CD14-positive monocyte (primary cell): ENCODE measurements at regions not wholly inside any gene's neighbourhood (a gene's known extent, or its start where the extent isn't known, plus 50 kb on each side); places are given as distances from the start of the nearest gene placed in this dataset.

Experiments used
- DNase-seq, 3 donors: peaks; one replicate each; pipeline ENCODE4 v3.0.0-alpha.2; 2011 to 2022
- H2AFZ ChIP-seq: 2 replicates; pipeline ENCODE4 v1.6.0; 2012; ENCODE audit warnings: mild to moderate bottlenecking, low read depth, low read length, inconsistent platforms; ENCODE audit not compliant: insufficient read depth, poor library complexity, severe bottlenecking
- H3K27ac ChIP-seq, 2 donors: 1 replicate in 1 of 2; 2 replicates in 1 of 2; pipeline ENCODE4 v1.5.1; 2012 to 2013; ENCODE audit warnings: low read length in 2 of 2, control low read depth in 1 of 2, inconsistent platforms in 1 of 2, low read depth in 1 of 2, mild to moderate bottlenecking in 1 of 2
- H3K27me3 ChIP-seq, 2 donors: one replicate each; pipeline versions ENCODE4 v1.6.0 to v1.6.1; 2011 to 2013; ENCODE audit warnings: low read length in 2 of 2; ENCODE audit not compliant: control insufficient read depth in 2 of 2, insufficient read depth in 2 of 2
- H3K36me3 ChIP-seq, 2 donors: replicated peaks in 1 of 2; 1 replicate in 1 of 2; 2 replicates in 1 of 2; pipeline versions ENCODE4 v1.5.1 to v1.6.1; 2012 to 2013; ENCODE audit warnings: low read length in 2 of 2, control low read depth in 1 of 2, inconsistent platforms in 1 of 2, mild to moderate bottlenecking in 1 of 2; ENCODE audit not compliant: insufficient read depth in 2 of 2, control insufficient read depth in 1 of 2
- H3K4me1 ChIP-seq, 2 donors: 1 replicate in 1 of 2; 2 replicates in 1 of 2; pipeline versions ENCODE4 v1.5.1 to v1.6.1; 2012 to 2013; ENCODE audit warnings: low read length in 2 of 2, control low read depth in 1 of 2, inconsistent platforms in 1 of 2, mild to moderate bottlenecking in 1 of 2, moderate library complexity in 1 of 2; ENCODE audit not compliant: insufficient read depth in 2 of 2, control insufficient read depth in 1 of 2
- H3K4me2 ChIP-seq: replicated peaks from 2 replicates; pipeline ENCODE3; 2012; ENCODE audit warnings: low read length, moderate library complexity, mild to moderate bottlenecking; ENCODE audit not compliant: poor library complexity, severe bottlenecking; ENCODE audit errors: extremely low read depth
- H3K4me3 ChIP-seq, 3 experiments: fragments of 200-600 bp in 1 of 3; sonication (generic) in 1 of 3; replicated peaks in 1 of 3; 1 replicate in 2 of 3; 2 replicates in 1 of 3; pipeline ENCODE4 v1.5.1; 2011 to 2013; ENCODE audit warnings: low read length in 3 of 3, mild to moderate bottlenecking in 3 of 3, control low read depth in 2 of 3, low read depth in 2 of 3, inconsistent platforms in 1 of 3, moderate library complexity in 1 of 3
- H3K79me2 ChIP-seq: 2 replicates; pipeline ENCODE4 v1.6.0; 2012; ENCODE audit warnings: mild to moderate bottlenecking, control low read depth, inconsistent platforms, low read length, moderate library complexity; ENCODE audit not compliant: insufficient read depth
- H3K9ac ChIP-seq: 2 replicates; pipeline ENCODE4 v1.6.0; 2017; ENCODE audit warnings: low read length, mild to moderate bottlenecking; ENCODE audit not compliant: insufficient read depth, poor library complexity, severe bottlenecking
- H3K9me3 ChIP-seq, 2 donors: replicated peaks in 1 of 2; 1 replicate in 1 of 2; 2 replicates in 1 of 2; pipeline versions ENCODE4 v1.5.1 to v1.6.1; 2012 to 2013; ENCODE audit warnings: low read length in 2 of 2, control low read depth in 1 of 2; ENCODE audit not compliant: control insufficient read depth in 1 of 2, insufficient read depth in 1 of 2
- H4K20me1 ChIP-seq: 2 replicates; pipeline ENCODE4 v1.6.0; 2012; ENCODE audit warnings: mild to moderate bottlenecking, low read length, control low read depth, moderate library complexity; ENCODE audit not compliant: insufficient read depth
- H3K27ac Mint-ChIP-seq, 7 donors: one replicate each; pipeline ENCODE4 v1.8.0; 2020; ENCODE audit warnings: mild to moderate bottlenecking in 7 of 7, mixed read lengths in 7 of 7, moderate library complexity in 6 of 7, inconsistent platforms in 2 of 7
- H3K27me3 Mint-ChIP-seq, 3 donors: one replicate each; pipeline ENCODE4 v1.8.0; 2021 to 2022; ENCODE audit warnings: low read depth in 3 of 3, mild to moderate bottlenecking in 3 of 3, mixed read lengths in 3 of 3, moderate library complexity in 3 of 3, inconsistent platforms in 1 of 3
- H3K36me3 Mint-ChIP-seq, 2 donors: one replicate each; pipeline ENCODE4 v1.8.0; 2020; ENCODE audit warnings: mixed read lengths in 2 of 2, inconsistent platforms in 1 of 2, mild to moderate bottlenecking in 1 of 2
- H3K4me1 Mint-ChIP-seq: one replicate; pipeline ENCODE4 v1.8.0; 2020; ENCODE audit warnings: mild to moderate bottlenecking, mixed read lengths
- H3K4me3 Mint-ChIP-seq, 2 donors: one replicate each; pipeline ENCODE4 v1.8.0; 2020; ENCODE audit warnings: mild to moderate bottlenecking in 2 of 2, mixed read lengths in 2 of 2, moderate library complexity in 1 of 2
- H3K9me3 Mint-ChIP-seq, 7 donors: one replicate each; pipeline ENCODE4 v1.8.0; 2020 to 2022; ENCODE audit warnings: mixed read lengths in 7 of 7, mild to moderate bottlenecking in 6 of 7, moderate library complexity in 6 of 7, inconsistent platforms in 2 of 7
- CTCF ChIP-seq: fragments of 200-600 bp; IDR thresholded peaks from one replicate; pipeline ENCODE4 v1.8.0; 2022; ENCODE audit warnings: antibody characterized with exemption, mild to moderate bottlenecking
- WGBS: methylation state at CpG from one replicate; pipeline ENCODE4 v1.1.5; 2013; ENCODE audit warnings: missing lambda C conversion rate; ENCODE audit not compliant: insufficient coverage; 5-methylcytosine and 5-hydroxymethylcytosine counted together
- intact Hi-C, 2 donors: fragments of 100-400 bp; cut with micrococcal nuclease; formaldehyde crosslinking; loops; one replicate each; pipeline versions ENCODE4 v1.15.0 to v1.15.1; 2023

- Histone ChIP-seq H2AFZ (no peak overlapping the region), H3K27ac (no peak overlapping the region), H3K4me3 (no peak overlapping the region), H3K27me3 (peaks cover 0 to 12% of the 10 kb centered on the region in 2 donors), H3K9me3 (no peaks in the 10 kb centered on the region), H3K4me2 (no peak overlapping the region), H3K9ac (no peak overlapping the region), H3K36me3 (no peaks in the 10 kb centered on the region), H4K20me1 (no peaks in the 10 kb centered on the region), H3K4me1 (no peaks in the 10 kb centered on the region), H3K79me2 (no peaks in the 10 kb centered on the region)
- Mint-ChIP-seq H3K27me3 (peaks cover 4 to 25% (median 25%) of the 10 kb centered on the region in 3 donors), H3K4me3 (no peak overlapping the region), H3K27ac (no peak overlapping the region), H3K9me3 (peaks cover 0 to 3% (median 0%) of the 10 kb centered on the region in 7 donors), H3K36me3 (no peaks in the 10 kb centered on the region), H3K4me1 (no peaks in the 10 kb centered on the region)
- DNase-seq = no peak
- TF ChIP-seq CTCF = no peak
- WGBS = 64% methylated on average over 6 of the region's 7 CpGs
- intact Hi-C loops = no loop called here
Measured at GRCh38 chr17:79320331-79320730, 245.7 kb downstream of the ENGASE start.

- H4K20me1 ChIP-seq = no peaks in the 10 kb centered on the region
- TF ChIP-seq CTCF = no peak
- Mint-ChIP-seq H3K4me1 (no peaks in the 10 kb centered on the region), H3K36me3 (no peaks in the 10 kb centered on the region), H3K27ac (no peak overlapping the region), H3K9me3 (peaks cover 0 to 3% (median 0%) of the 10 kb centered on the region in 7 donors), H3K4me3 (no peak overlapping the region), H3K27me3 (peaks cover 13 to 38% (median 37%) of the 10 kb centered on the region in 3 donors)
- no peaks in the 10 kb centered on the region for H3K9me3 ChIP-seq
- intact Hi-C loops = no loop called here
- H3K79me2 ChIP-seq = no peaks in the 10 kb centered on the region
- no peak overlapping the region for H3K27ac ChIP-seq
- H3K4me3 ChIP-seq = no peak overlapping the region
- no peak overlapping the region for H3K4me2 ChIP-seq
- H3K4me1 ChIP-seq = no peaks in the 10 kb centered on the region
- H3K9ac ChIP-seq = no peak overlapping the region
- peaks cover 0 to 12% of the 10 kb centered on the region in 2 donors for H3K27me3 ChIP-seq
- no peak overlapping the region for H2AFZ ChIP-seq
- DNase-seq = no peak
- WGBS = 100% methylated on average over 1 of the region's 5 CpGs
- no peaks in the 10 kb centered on the region for H3K36me3 ChIP-seq
Measured at GRCh38 chr17:79317916-79318315, 243.3 kb downstream of the ENGASE start.
